Chondrocyte (in vitro differentiated cells): ENCODE measurements at regions not wholly inside any gene's neighbourhood (a gene's known extent, or its start where the extent isn't known, plus 50 kb on each side); places are given as distances from the start of the nearest gene placed in this dataset.

ENCODE experiments used
- DNase-seq: peaks from one replicate; pipeline ENCODE4 v3.0.0; 2021; ENCODE audit warnings: mixed read lengths, low spot score
- H3K27ac Mint-ChIP-seq: one replicate; pipeline ENCODE4 v1.8.0; 2021; ENCODE audit warnings: mild to moderate bottlenecking, moderate library complexity, mixed read lengths; ENCODE audit not compliant: unreplicated experiment
- H3K27me3 Mint-ChIP-seq: 2 replicates; pipeline ENCODE4 v1.8.0; 2021; ENCODE audit warnings: low read depth, mixed read lengths
- H3K36me3 Mint-ChIP-seq: 2 replicates; pipeline ENCODE4 v1.8.0; 2021; ENCODE audit warnings: low read depth, mixed read lengths
- H3K4me1 Mint-ChIP-seq: 2 replicates; pipeline ENCODE4 v1.8.0; 2021; ENCODE audit warnings: low read depth, mild to moderate bottlenecking, mixed read lengths
- H3K4me3 Mint-ChIP-seq: one replicate; pipeline ENCODE4 v1.8.0; 2021; ENCODE audit warnings: mild to moderate bottlenecking, moderate library complexity, mixed read lengths; ENCODE audit not compliant: unreplicated experiment
- H3K9me3 Mint-ChIP-seq: 2 replicates; pipeline ENCODE4 v1.8.0; 2021; ENCODE audit warnings: low read depth, mixed read lengths
- TF ChIP-seq, protein P1 (sequence below): fragments of 200-600 bp; sonication (generic); IDR thresholded peaks from 2 replicates; pipeline ENCODE4 v1.5.0; 2021; ENCODE audit warnings: antibody characterized with exemption, mild to moderate bottlenecking, moderate library complexity

DNA sequence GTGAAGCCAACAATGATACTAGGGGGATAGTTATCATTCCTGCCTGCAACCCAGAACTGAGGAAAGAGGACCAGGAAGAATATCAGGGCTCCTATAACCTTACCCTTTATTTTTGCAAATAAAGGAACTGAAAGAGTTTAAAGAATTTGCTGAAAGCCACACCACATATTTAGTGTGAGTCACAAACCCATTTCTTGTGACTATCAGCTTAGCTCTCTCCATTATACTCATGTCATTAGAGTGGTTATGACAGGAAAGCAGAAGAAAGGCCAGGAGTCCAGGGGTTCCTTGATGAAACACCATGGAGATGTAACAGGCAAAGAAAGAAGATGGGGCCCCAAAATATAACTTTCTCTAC, 141.1 kb upstream of the SAMSN1 start:
- TF ChIP-seq, protein P1, sequence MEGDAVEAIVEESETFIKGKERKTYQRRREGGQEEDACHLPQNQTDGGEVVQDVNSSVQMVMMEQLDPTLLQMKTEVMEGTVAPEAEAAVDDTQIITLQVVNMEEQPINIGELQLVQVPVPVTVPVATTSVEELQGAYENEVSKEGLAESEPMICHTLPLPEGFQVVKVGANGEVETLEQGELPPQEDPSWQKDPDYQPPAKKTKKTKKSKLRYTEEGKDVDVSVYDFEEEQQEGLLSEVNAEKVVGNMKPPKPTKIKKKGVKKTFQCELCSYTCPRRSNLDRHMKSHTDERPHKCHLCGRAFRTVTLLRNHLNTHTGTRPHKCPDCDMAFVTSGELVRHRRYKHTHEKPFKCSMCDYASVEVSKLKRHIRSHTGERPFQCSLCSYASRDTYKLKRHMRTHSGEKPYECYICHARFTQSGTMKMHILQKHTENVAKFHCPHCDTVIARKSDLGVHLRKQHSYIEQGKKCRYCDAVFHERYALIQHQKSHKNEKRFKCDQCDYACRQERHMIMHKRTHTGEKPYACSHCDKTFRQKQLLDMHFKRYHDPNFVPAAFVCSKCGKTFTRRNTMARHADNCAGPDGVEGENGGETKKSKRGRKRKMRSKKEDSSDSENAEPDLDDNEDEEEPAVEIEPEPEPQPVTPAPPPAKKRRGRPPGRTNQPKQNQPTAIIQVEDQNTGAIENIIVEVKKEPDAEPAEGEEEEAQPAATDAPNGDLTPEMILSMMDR = no peak
- Mint-ChIP-seq H3K4me1 (no peaks in the 10 kb centered on the region), H3K4me3 (no peak overlapping the region), H3K9me3 (peaks cover 6% of the 10 kb centered on the region), H3K27ac (no peak overlapping the region), H3K36me3 (no peaks in the 10 kb centered on the region), H3K27me3 (no peaks in the 10 kb centered on the region)
- no peak for DNase-seq

DNA sequence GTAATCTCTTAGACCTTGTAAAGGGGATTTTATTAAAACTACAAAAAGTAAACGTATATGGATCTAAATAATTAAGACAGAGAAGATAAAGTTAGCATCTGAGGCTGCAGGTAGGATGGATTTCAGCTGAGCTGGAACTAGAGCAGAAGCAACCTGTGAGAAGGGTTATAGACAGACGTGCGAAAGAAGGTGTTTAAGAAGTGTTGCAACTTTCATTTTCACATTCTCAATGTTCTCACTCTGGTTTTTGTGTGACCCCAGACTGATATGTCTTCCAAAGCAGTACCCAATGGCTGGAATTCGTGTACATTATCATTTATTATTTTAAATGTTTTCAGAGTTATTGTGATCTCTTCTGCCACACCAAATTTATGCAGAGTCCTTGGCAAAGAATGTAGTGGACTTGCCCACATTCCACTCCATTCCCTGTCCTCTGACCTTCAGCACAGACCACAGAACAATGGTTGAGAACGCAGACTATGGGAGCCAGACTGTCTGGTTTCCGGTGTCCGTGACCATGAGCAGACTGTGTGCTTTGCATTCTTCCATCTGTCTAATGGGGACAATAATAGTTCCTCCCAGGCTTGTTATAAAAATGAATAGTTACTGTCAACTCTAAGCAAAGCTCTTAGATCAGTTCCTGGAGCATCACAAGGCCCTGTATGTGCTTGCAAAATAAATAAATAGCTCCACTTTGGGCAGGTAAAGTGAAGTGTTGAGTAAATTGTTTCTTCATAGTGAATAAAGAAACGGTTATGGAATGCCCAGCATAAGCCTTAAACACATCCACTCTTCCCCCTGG, 140.6 kb upstream of the SAMSN1 start:
- H3K36me3 Mint-ChIP-seq = no peaks in the 10 kb centered on the region

DNA sequence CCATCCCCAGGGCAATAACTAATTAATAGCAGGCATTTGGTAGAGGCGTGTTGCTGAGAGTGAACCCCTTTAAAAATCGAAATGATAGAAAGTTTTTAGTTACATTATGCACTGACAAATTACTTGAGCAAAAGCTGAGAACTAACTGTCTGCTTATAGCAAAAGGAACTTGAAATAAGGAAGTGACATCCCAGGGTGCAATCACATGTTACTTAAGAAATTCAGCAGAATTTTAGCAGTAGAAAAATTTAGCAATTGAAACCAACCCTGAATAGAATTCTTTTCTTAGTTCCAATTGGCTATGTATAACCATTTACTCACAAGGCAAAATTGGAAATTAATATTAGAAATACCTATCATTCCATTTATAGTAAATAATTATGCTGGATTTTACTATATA, 139.5 kb upstream of the SAMSN1 start:
- Mint-ChIP-seq H3K4me3 (no peak overlapping the region), H3K4me1 (no peaks in the 10 kb centered on the region), H3K36me3 (no peaks in the 10 kb centered on the region), H3K9me3 (peaks cover 5% of the 10 kb centered on the region), H3K27ac (no peak overlapping the region), H3K27me3 (no peaks in the 10 kb centered on the region)
- no peak for DNase-seq
- TF ChIP-seq, protein P1 = no peak

More for the DNA sequence above, 140.6 kb upstream of the SAMSN1 start:
- Mint-ChIP-seq H3K4me1 (no peaks in the 10 kb centered on the region), H3K9me3 (peaks cover 6% of the 10 kb centered on the region), H3K4me3 (no peak overlapping the region), H3K27me3 (no peaks in the 10 kb centered on the region), H3K27ac (no peak overlapping the region)
- no peak for DNase-seq
- TF ChIP-seq, protein P1 = no peak

DNA sequence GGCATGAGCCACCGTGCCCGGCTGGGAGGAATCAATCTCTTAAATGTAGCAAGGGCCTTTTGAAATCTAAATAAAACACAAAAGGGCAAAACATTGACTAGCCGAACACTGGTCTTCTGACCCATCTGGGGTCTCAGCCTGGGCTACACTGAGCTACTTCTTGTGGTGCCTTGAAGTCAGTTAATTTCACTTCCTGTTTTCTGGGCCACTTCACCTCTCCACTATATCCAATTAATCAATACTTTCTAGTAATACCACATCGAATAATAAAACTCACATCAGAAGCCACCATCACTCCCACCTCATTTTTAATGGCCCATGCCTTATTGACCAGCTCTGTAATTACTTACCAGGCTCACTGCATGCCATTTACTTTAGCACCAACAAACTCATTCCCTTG, 138.0 kb upstream of the SAMSN1 start:
- Mint-ChIP-seq H3K27ac (no peak overlapping the region), H3K4me1 (no peaks in the 10 kb centered on the region), H3K27me3 (peaks cover 2% of the 10 kb centered on the region), H3K36me3 (no peaks in the 10 kb centered on the region), H3K4me3 (no peak overlapping the region), H3K9me3 (peaks cover 11% of the 10 kb centered on the region)
- DNase-seq = no peak
- TF ChIP-seq, protein P1 = no peak

DNA sequence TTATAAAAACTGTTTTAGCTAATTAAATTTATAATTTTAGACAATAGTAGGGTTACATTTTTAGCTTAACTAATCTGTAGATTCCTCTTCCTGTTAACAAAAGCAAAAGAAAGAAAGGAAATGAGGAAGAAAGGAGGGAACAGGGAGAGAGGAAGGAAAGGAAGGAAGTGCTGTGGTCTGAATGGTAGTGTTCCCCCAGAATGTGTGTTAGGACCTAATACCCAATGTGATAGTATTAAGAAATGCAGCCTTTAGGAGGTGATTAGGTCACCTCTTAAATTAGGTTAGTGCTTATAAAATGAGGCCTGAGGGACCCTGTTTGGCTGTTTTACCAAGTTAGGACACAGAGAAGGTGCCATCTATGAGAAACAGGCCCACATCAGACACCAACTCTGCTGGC, 136.9 kb upstream of the SAMSN1 start:
- H3K27me3 Mint-ChIP-seq = peaks cover 3% of the 10 kb centered on the region
- H3K4me1 Mint-ChIP-seq = no peaks in the 10 kb centered on the region
- no peak overlapping the region for H3K27ac Mint-ChIP-seq
- no peaks in the 10 kb centered on the region for H3K36me3 Mint-ChIP-seq
- DNase-seq = no peak
- H3K4me3 Mint-ChIP-seq = no peak overlapping the region
- H3K9me3 Mint-ChIP-seq = peaks cover 12% of the 10 kb centered on the region
- TF ChIP-seq, protein P1 = no peak
